Thoracic aorta (tissue), 2 donors: ENCODE measurements at regions not wholly inside any gene's neighbourhood (a gene's known extent, or its start where the extent isn't known, plus 50 kb on each side); places are given as distances from the start of the nearest gene placed in this dataset.

ENCODE experiments used
- ATAC-seq: fragments of 150-250 bp; one replicate; pipeline ENCODE4 v1.8.0; 2017; ENCODE audit warnings: low read depth; ENCODE audit not compliant: insufficient number of reproducible peaks, low FRiP score
- DNase-seq: peaks from one replicate; pipeline ENCODE4 v3.0.0-alpha.2; 2020; ENCODE audit warnings: low spot score
- H3K27ac ChIP-seq, 2 donors: fragments of 200-600 bp; sonication (generic); 1 replicate in 1 of 2; 2 replicates in 1 of 2; pipeline ENCODE4 v1.5.1; 2016; ENCODE audit warnings: mild to moderate bottlenecking in 2 of 2, moderate library complexity in 2 of 2
- H3K27me3 ChIP-seq: fragments of 200-600 bp; sonication (generic); replicated peaks from 2 replicates; pipeline ENCODE4 v1.6.0; 2016; ENCODE audit warnings: mild to moderate bottlenecking; ENCODE audit not compliant: insufficient read depth
- H3K36me3 ChIP-seq: fragments of 200-600 bp; sonication (generic); one replicate; pipeline ENCODE4 v1.5.1; 2016
- H3K4me1 ChIP-seq, 2 donors: fragments of 200-600 bp; sonication (generic); 1 replicate in 1 of 2; 2 replicates in 1 of 2; pipeline versions ENCODE4 v1.5.1 to v1.6.0; 2016; ENCODE audit warnings: low read depth in 2 of 2, mild to moderate bottlenecking in 1 of 2; ENCODE audit not compliant: control insufficient read depth in 1 of 2
- H3K4me3 ChIP-seq: fragments of 200-600 bp; sonication (generic); 2 replicates; pipeline ENCODE4 v1.5.1; 2016; ENCODE audit warnings: mild to moderate bottlenecking
- H3K9me3 ChIP-seq: fragments of 200-600 bp; sonication (generic); 2 replicates; pipeline ENCODE4 v1.5.1; 2016
- CTCF ChIP-seq: fragments of 200-600 bp; sonication (generic); IDR thresholded peaks from one replicate; pipeline ENCODE4 v1.5.1; 2019; ENCODE audit warnings: antibody characterized with exemption

DNA sequence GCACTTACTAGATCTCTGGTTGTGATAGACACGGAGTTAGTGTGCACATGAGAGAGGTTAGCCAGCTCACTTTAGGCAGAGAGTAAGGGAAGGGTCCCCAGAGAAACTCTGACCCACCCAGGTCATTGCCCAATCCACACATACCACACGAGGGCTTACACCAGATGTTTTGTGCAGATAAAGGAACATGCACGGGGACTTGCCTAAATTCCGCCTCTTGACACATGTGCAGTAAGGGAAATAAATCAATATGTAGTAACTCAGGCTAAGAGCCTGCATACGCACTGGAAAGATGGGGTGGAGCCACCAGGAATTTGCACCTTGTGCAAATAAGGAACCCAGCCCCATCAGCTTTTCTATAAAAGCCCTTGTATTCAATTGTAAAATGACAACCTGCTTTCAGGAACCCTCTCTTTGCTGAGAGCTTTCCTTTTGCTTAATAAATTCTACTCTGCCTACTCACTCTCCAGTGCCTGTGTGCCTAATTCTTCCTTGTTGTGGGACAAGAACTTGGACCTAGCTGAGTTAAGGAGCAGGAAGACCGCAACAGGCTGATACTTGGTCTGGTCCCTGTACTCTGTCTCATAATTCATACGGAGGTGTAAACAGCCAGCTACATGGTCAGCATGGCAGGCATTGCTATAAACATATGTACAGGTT, 120.2 kb downstream of the EMP1 start:
- Histone ChIP-seq H3K36me3 (no peaks in the 10 kb centered on the region), H3K27me3 (no peaks in the 10 kb centered on the region), H3K4me3 (no peak overlapping the region), H3K9me3 (no peaks in the 10 kb centered on the region), H3K27ac (no peak overlapping the region), H3K4me1 (no peaks in the 10 kb centered on the region)
- DNase-seq: no peak
- ATAC-seq: no peak
- TF ChIP-seq CTCF: no peak

GRCh38 chr12:13313886-13314285, 117.4 kb downstream of the EMP1 start:
- H3K27me3 ChIP-seq: no peaks in the 10 kb centered on the region
- no peaks in the 10 kb centered on the region for H3K9me3 ChIP-seq
- no peak overlapping the region for H3K4me3 ChIP-seq
- no peaks in the 10 kb centered on the region for H3K4me1 ChIP-seq
- ATAC-seq (no peak), DNase-seq (no peak)
- no peaks in the 10 kb centered on the region for H3K36me3 ChIP-seq
- TF ChIP-seq CTCF: no peak
- no peak overlapping the region for H3K27ac ChIP-seq

- Histone ChIP-seq H3K27me3 (no peaks in the 10 kb centered on the region), H3K27ac (no peak overlapping the region), H3K4me1 (no peaks in the 10 kb centered on the region), H3K9me3 (no peaks in the 10 kb centered on the region), H3K4me3 (no peak overlapping the region), H3K36me3 (no peaks in the 10 kb centered on the region)
- DNase-seq (no peak), ATAC-seq (no peak)
- TF ChIP-seq CTCF: no peak
Measured at GRCh38 chr12:13311551-13311950, 115.0 kb downstream of the EMP1 start.

DNA sequence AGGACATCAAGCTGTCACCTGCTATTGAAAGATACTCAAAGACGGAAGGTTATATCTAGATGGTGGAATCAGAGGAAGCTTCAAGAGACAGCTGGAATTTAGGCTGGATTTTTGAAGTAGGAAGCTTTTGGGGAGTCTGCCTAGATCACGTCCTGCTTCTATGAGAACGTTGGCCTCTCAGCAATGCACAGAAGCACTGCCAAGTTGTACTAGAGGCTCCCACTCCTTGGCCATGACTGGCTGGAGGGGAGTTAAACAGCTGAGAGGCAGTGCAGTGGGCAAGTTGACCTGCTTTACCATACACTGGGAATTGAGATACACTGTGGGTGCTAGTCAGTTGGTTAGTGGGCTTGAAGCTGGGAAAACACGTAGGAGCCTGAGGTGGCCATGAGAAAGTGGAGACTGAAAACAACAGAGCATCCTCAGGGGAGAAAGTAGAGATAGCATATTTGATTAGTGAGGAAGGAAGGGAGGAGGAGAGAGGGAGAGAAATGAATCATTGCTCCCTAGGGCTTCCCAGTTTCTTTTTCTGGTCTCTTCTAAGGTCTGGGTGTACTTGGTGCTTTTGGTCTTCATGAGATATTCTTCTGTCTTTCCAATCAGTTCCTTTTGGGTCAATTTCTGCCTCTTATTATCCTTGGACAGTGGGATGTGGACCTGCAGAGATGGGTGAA, 110.8 kb downstream of the EMP1 start:
- no peak for ATAC-seq
- Histone ChIP-seq H3K27me3 (no peaks in the 10 kb centered on the region), H3K4me1 (no peaks in the 10 kb centered on the region), H3K36me3 (no peaks in the 10 kb centered on the region), H3K9me3 (no peaks in the 10 kb centered on the region), H3K4me3 (no peak overlapping the region), H3K27ac (no peak overlapping the region)
- DNase-seq: no peak
- no peak for TF ChIP-seq CTCF

- no peak for ATAC-seq
- H3K4me1 ChIP-seq: no peaks in the 10 kb centered on the region
- no peaks in the 10 kb centered on the region for H3K36me3 ChIP-seq
- DNase-seq: no peak
- no peaks in the 10 kb centered on the region for H3K9me3 ChIP-seq
- no peak overlapping the region for H3K4me3 ChIP-seq
- no peak overlapping the region for H3K27ac ChIP-seq
- no peak for TF ChIP-seq CTCF
- H3K27me3 ChIP-seq: no peaks in the 10 kb centered on the region
Measured at GRCh38 chr12:13304924-13305323, 108.4 kb downstream of the EMP1 start.
